Esophagus mucosa (tissue), 1 donor: ENCODE measurements at regions not wholly inside any gene's neighbourhood (a gene's known extent, or its start where the extent isn't known, plus 50 kb on each side); places are given as distances from the start of the nearest gene placed in this dataset.

Source experiments
- ATAC-seq: fragments of 200-7000 bp; cut with Tn5 transposase; one replicate; pipeline ENCODE4 v1.9.1; 2020
- donor health status: DM: yes; HTN: yes; CAD: no.

DNA sequence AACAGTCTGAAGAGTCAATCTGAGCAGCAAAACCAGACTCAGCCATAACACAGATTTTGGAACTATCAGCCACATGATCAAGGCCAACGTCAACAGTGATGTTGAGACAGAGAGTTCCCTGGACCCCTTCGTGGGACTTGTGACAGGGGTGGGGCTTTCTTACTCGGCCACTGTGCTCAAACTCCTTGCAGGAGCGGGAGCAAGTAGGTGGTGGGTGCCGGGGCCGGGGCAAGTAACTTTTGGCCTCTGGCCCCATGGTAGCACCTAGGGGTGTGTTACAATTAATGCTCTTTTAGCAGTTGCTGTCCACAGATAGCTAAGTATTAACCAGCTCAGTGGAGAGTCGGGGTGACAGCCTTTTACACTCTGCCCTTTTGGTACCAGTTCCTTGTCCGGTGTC, 384.4 kb downstream of the NUAK1 start:
- no peak for ATAC-seq

DNA sequence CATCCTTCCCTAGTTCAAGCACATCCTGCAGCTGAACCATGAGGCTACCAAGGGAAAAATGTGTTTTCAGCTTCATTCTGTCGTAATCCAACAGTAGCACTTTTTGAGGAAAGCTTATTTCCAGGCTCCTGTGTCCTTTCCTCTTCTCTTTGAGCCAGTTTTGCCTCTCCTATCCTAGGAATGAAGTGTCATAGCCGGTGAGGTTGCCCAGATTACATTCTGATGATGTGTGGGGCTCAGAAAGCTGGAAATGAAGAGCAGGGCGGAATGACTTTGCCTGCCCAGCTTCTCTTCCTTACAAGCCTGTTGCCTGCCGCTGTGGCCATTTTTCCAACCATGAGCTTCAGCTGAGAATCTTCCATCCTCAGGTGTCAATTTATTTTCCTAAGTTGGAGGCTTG, 381.8 kb downstream of the NUAK1 start:
- no peak for ATAC-seq

DNA sequence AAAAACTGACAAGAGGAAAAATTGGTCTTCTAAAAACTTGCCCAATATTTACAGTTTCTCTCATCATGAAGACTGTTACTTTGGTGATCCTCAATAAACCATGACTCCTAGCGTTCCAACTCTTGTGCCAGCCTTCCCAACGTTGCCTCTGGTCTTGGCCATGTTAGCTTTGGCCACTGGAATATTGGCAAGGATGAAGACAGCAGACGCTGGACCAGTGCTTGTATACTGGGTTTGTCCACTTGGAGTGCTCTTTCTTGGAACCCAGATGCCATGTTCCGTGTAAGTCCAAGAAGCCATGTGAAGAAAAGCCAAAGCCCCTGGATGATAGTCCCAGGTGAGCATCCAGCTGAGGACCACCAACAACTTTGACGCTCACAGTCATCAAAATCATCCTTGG, 379.6 kb downstream of the NUAK1 start:
- ATAC-seq = no peak

DNA sequence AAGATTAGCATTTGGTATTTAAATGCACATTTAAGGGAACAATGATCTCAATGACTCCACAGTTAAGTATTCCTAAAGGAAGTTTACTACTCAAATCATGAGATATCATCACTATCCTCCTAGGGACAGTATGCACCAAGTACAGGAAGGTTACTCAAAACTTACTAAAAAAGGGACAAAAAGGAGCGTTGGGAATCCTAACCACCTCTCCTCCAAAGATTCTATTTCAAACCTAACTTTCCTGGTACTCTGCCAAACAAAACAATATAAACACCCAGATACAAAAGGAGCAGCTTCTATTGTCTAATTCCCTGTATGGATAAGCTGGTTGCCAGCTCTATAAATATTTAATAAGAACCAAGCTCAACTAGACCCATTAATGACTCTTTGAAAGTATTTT, 377.7 kb downstream of the NUAK1 start:
- no peak for ATAC-seq

DNA sequence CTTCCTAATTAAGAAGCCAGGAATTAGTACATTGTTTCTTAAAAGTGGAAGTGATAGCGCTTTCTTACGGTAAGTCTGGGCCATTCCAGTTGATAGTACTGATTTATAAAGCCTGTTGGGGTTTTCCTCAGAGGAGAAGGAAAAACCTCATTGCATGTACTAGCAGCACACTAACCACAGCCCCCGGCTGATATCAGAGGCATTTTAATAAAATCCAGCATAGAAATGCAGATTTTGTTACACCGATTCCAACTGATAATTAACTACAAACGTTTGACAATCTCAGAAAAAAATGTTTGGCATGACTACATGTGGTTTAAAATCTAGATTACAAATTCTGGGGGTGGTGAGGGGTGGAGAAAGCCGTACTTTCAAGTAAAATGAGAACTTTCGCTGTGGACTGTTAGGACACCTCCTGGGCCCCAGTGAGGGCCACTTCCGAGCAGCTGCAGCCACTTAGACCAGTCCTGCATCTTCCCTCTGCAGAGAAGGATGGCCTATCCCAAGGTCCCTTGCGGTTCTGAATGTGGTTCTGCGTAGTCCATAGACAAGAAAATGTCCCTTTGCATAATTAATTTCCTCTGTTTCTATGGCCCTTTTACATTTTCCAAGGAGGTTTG, 374.4 kb downstream of the NUAK1 start:
- ATAC-seq = no peak

DNA sequence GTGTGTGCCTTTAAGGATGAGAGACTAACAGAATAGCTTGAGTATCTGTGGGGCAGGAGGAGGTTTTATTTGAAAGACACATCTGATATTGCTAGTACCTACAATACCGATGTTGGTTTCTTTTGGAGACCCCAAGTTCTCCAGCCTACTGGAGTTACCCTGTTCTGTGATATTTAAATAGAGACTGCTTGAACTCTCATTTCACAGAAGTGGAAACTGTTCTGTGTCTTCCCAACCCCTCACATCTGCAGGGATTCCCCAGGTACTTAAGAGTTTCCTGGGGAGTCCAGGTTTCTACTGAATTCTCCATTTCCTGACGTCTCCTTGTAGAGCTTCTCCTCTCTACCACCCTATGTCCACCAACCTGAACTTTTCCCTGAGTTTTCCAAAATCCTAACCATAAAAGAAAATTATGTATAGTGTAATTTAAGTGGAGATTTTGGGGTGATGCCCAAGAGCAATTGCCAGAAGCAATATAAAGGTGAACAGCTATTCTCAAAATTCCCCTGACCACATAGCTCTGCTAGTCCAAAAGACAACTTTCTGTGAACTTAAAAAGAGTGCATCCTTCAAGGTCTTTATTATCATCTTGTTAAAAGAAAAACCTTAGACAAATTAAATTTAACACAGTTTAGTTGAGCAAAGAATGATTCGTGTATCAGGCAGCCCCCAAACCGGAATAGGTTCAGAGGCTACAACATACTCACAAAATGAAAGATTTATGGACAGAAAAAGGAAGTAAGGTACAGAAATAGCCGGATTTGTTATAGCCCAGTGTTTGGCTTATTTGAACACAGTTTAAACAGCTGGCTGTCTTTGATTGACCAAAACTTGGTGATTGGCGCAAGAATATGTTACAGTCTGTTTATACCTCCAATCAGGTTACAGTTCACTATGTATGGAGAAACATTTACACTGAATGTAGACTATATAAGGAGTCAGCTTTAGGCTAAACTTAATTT, 373.4 kb downstream of the NUAK1 start:
- ATAC-seq = no peak

DNA sequence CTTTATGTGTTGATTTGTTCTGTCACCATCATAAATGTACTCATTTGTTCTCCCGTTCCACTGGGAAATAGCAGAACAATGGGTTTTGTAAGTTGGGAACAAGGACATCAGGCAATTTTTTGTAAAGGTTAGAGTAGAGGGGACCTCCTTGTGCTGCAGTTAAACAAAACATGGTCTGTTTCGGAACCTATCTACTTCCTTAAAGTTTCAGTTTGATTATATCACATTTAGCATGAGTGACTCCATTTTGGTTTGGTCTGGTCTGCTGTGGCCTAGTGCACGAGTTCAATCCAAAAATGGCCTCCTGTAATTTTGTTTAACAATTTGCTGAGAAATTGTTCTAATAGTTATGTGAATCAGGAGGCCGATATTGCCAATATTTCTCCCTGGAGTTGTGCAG, 372.7 kb downstream of the NUAK1 start:
- ATAC-seq = no peak

DNA sequence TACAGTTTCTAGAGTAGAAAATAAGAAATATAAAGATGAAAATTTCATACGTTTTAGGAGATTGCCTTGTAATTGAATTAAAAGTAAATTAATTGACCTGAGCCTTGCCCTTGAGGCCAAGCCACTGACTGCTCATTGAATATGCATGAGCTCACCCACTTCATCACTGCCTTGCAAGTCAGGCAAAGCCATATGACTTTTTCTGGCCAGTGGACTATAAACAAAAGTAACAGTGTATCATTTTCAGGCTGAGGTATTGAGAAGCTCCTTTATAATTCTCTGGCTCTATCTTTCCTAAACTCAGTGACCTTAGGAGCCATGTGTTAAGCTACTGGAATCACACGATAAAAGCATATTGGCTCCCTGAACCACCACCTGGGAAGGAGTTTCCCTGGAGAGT, 369.3 kb downstream of the NUAK1 start:
- no peak for ATAC-seq

DNA sequence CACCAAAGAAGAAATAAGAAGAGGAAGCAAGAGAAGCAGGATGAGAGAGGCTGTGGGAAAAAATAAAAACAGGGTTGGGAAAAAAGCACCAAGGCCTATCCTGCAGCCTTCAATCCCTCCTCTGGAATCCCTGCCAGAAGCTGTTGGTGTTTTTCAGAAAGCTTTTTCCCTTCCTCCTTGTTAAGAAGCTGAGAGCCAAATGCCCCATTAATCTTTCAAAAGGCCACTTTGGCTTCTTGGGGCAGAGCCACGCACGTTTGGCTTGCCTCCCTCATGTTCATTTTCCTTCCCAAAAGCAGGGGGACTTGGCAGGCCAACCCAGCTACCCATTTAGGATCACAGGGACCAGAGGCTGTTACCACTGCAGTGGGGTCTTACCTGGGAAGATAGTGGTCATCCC, 365.3 kb downstream of the NUAK1 start:
- ATAC-seq = no peak

DNA sequence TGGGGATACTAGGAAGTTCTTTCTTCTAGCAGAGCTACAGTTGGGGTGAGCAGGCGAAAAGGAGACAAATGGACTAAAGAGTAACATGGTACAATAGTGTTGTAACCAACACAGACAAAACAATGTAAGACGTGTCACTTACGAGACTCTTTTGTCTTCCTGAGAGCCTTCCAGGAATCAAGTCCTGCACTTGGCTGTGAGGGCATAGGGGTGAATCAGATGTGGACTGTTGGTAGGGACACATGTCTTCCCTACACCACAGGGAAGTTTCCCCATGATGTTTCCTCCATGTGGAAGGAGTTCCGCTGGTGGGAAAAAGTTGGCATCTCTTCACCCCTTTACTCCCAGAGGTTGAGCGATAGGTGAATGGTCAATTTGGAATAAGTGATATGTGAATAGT, 364.7 kb downstream of the NUAK1 start:
- ATAC-seq = no peak

DNA sequence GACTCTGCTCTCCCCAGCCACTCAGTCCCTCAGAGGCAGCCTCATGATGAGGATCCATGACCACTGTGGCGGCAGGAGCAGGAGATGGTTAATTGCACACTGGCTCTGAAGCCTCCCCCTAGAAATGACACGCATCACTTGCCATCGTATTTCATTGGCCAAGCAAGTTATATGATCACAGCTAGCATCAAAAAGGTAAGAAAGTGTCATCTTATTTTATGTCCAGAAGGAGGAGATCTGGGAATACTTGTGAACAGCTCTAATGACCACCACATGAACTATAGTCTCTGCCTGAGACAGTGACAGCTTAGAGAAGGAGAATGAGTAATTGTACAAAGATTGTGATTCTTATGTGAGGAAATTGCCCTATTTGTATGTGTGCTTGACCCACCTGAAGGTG, 363.4 kb downstream of the NUAK1 start:
- ATAC-seq = no peak

DNA sequence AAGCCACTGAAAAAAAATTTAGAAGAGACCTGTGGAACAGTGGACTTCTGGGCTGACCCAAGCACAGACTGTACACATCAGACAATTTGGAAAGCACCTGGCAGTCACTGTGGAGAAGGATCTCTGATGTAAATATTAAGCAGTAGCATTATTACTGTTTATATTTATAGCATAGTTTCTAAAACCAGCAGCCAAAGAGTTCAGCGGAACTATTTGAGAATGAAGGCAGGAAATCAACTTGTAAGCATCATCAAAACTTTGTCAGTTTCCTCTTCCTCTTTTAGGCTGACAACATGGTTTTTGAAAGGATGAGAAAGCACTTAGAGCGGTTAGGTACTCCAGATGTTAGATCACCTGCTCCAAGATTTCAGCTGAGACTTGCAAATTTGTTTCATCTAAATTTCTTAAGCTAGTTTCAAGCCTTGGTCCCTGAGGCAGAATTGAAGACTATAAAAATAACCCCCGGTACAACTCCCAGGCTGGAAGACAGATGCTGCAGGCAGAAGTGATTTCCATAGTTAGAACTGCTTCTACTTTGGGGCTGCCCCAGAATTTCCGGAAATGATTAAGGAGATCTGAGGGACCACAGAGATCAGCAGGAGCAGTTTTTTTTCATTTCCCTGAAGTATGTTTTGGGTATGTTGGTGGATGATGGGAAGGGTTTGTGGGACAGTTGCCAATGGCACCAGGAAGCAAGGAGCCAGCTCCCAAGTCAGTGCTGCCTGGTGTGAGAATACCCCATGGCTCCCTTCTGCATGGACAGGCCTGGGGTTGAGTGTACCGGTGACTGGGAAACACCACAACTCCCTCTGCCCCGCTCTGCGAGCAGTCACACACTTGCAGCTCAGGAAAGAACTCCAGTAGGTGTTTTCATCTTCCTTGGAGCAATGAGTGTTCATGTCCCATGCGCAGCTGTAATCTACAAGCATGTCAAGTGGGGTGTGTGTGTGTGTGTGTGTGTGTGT, 354.5 kb downstream of the NUAK1 start:
- no peak for ATAC-seq

DNA sequence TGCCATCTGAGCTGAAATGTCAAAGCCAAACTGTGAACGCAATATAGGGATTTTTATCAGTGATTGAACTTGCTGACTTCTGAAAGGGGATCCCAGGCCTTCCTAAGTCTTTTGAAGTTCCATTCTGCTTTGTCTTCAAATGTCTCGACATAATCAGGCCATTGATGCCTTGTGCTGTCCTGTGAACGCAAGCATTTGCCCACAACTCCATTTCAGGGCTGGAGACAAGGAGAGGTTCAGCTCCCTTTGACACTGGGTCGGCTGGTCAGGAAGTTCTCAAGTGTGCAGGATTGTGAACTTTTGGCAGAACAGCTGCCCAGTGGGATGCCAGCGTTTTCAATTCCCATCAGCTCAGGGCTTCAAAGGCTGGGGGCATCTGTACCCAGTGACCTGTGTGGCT, 345.3 kb downstream of the NUAK1 start:
- no peak for ATAC-seq

DNA sequence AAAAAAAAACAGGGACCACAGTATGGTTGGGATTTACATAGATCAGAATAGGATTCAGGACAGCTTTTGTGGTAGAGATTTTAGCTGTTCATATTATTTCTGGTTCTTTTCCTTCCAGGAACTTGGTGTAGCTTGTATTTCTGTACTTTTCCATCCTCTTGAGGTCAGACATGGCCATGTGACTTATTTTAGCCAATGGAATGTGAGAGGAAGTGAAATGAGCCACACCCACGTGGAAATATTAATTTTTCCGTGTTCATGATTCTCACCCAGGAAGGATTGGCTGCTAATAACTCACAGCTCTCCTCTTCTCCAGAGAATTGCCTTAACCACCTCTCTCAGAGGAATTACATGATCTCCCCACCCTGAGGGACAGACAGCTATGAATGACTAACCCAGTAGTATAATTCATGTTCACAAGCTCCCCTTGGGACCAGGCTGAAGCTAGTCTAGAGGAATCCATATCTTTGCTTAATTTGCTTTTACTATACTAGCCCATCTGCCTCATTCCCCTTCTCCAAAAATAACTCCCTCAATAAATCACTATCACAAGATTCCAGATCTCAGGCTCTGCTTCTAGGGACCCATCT, 340.4 kb downstream of the NUAK1 start:
- no peak for ATAC-seq

DNA sequence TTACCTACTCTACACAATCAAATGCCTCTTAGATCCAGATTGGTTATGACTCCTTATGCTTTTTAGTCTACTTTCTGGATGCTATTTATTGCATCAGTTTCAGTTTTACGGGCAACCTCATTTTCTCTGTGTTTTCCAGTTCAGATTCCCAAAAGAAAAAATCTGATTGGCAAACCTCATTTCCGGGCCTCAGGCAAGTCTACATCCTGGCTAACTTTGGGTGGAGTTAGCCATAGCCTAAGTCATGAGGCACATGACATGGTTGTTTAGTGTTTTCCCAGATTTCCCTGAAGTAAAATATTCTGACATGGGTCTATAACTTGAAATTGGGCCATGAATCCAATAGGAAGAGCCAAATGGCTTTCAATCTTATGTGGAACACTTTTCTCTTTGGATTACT, 339.7 kb downstream of the NUAK1 start:
- ATAC-seq = no peak

DNA sequence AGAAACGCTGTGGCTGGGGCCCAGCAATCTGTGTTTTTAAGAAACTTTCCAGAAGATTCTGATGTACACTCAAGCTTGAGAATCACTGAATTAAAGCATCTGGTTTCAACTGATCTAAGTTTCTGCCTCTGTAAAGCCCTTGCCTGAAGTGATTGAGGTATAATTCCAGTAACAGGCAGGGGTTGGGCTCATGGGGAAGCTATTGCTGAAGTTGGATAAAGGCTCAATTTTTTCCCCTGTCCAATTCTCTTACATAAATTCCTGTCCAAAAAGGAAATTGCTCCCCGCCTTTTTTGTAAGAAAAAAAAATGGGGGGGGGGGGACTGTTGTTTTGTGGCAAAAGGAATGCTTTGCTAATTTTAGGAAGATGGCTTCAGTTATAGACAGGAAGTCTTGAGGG, 337.4 kb downstream of the NUAK1 start:
- no peak for ATAC-seq

DNA sequence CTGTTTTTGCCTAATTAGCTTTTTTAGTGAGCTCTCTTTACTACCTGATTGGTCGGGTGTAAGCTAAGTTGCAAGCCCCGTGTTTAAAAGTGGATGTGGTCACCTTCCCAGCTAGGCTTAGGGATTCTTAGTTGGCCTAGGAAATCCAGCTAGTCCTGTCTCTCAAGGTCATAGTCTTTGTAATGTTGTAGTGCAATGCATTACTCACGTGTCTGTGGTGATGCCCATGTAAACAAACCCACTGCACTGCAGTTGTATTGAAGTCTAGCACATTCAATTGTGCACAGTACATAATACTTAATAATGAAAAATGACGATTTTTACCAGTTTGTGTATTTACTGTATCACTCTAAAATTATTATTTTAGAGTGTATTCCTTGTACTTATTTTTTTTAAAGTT, 335.5 kb downstream of the NUAK1 start:
- peak; percentile 71 for ATAC-seq

DNA sequence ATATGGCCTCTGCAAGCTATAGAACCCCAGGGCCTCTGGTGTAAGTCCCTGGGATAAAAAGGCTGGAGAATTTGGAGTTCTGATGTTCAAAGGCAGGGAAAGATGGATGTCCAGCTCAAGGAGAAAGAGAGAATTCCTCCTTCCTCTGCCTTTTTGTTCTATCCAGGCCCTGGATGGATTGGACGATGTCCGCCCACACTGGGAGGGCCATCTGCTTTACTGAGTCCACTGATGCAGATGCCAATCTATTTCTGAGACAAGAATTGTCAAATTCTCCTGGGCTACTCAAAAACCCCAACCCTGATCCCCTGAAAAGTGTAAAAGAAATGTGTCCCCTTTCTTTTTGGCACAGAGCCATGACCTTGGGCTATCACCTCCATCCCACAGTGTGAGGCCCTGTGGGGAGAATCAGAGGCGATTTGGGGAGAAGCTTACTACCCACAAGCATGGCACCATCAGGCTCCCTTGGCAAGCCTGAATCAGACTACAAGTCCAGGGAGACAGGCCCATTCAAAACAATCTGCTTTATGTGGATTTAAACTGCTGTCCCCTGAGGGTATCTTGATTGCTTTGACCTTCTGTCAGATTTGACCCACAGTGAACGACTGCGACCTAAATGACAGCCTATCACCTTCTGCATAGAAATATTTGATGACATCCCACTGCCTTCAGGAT, 334.0 kb downstream of the NUAK1 start:
- ATAC-seq = no peak

DNA sequence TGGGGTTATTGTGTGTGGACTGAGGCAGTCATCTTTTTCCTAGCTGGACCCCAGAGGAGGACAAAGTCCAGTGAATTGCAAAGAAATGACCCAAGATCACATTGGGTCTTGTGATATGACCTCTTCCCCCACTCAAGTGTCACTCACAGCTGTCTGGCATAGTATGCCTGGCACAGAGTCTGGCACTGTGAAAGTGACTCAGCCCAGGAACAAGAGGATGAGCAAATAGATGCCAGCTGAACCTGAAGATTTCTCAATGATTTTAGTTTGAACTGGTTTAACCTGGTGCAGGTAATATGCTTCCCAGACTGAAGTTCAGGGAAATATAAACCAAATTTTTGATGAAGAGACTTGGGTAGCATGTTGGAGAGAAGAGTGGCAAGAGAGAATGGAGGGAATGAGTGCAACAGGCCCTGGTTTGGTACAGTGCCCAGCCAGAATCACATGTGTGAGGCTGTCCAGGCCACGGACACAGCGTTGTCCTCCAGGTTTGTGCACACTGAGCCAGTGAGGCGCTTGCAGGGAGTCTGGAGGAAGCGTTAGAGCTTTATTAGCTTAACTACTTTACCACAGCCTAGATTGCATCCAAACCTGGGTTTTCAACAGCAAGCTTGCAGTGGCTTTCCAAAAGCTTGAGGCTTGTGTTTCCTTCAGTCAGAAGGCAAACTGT, 332.9 kb downstream of the NUAK1 start:
- ATAC-seq = peak; percentile 75

DNA sequence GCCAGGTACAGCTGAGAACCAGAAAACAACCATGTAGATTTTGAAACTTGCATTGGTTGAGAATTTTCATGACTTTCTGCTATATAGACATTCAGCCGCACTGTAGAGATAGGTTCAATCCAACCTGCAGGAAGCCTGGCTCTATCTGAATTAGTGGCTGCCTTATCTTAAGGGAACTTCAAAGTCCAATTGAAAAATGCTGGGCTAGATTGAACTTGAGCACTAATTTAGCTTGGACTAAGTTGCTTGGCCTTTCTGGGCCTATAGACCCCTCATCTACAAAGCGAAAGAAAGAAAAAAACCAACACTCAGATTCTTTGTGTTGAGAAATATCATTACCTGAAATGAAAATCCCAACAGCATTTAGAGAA, 332.4 kb downstream of the NUAK1 start:
- no peak for ATAC-seq

DNA sequence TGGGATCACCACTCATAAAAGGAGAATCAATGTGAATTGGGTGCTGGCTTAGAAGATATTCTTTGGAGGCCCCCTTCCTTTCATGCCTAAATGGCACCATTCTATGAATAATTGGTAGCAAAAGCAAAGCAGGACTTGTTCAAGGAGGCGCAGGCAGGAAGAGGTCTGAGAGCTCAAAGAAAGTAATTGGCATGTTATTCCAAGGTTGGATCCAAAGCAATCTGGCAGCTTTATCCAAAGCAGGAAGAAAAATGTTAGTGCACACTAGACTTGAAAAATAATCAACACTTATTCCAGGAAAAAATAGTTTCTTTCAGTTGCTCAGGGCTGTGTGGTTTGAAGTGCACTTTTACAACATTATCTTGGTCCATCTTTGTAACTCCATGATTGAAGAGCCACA, 326.4 kb downstream of the NUAK1 start:
- ATAC-seq = no peak

DNA sequence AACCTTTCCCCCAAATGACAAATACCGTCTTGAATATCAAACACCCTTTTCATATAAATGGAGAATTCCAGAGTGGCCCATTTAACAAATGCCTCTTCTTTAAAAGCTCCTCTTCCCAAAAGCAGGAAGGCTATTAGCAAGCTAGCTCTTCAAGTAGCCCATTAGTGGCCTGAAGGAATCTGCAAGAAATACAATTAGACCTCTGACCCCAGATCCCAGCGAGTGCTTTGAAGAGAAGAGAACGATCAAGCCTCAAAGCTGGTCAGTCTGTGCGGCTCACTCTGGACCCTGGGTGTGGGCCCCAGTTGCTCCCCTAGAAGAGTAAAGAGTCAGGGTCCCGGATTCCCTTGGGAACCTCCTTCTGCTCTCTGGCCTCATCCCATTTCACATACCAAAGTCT, 325.6 kb downstream of the NUAK1 start:
- no peak for ATAC-seq
